KMS-11 (cell line): ENCODE measurements at regions not wholly inside any gene's neighbourhood (a gene's known extent, or its start where the extent isn't known, plus 50 kb on each side); places are given as distances from the start of the nearest gene placed in this dataset.

Experiments
- H2AFZ ChIP-seq: fragments of 200-600 bp; sonication (generic); 2 replicates; pipeline ENCODE4 v1.6.1; 2016; ENCODE audit warnings: antibody characterized with exemption, mixed run types, low read depth
- H3K27ac ChIP-seq: fragments of 200-600 bp; sonication (generic); 2 replicates; pipeline ENCODE4 v1.6.1; 2016; ENCODE audit warnings: mild to moderate bottlenecking, mixed run types
- H3K27me3 ChIP-seq: fragments of 200-600 bp; sonication (generic); 2 replicates; pipeline ENCODE4 v1.6.1; 2017; ENCODE audit warnings: mild to moderate bottlenecking, low read depth, mixed run types, moderate library complexity; ENCODE audit not compliant: insufficient read depth
- H3K36me3 ChIP-seq: fragments of 200-600 bp; sonication (generic); 2 replicates; pipeline ENCODE4 v1.6.1; 2017; ENCODE audit warnings: mild to moderate bottlenecking, mixed run types; ENCODE audit not compliant: insufficient read depth
- H3K4me1 ChIP-seq: fragments of 200-600 bp; sonication (generic); 2 replicates; pipeline ENCODE4 v1.6.1; 2016; ENCODE audit warnings: mild to moderate bottlenecking, low read depth, mixed run types; ENCODE audit not compliant: poor library complexity, severe bottlenecking
- H3K4me2 ChIP-seq: fragments of 200-600 bp; sonication (generic); 2 replicates; pipeline ENCODE4 v1.7.0; 2016; ENCODE audit warnings: mild to moderate bottlenecking, mixed run types
- H3K4me3 ChIP-seq: fragments of 200-600 bp; sonication (generic); IDR thresholded peaks from 2 replicates; pipeline ENCODE4 v1.6.1; 2017; ENCODE audit warnings: low read depth, low read length, mixed read lengths; ENCODE audit not compliant: insufficient read depth
- H3K79me2 ChIP-seq: fragments of 200-600 bp; sonication (generic); 2 replicates; pipeline ENCODE4 v1.6.1; 2016; ENCODE audit warnings: low read depth, mixed run types; ENCODE audit not compliant: insufficient read depth
- H3K9ac ChIP-seq: fragments of 200-600 bp; sonication (generic); 2 replicates; pipeline ENCODE4 v1.6.1; 2016; ENCODE audit warnings: mild to moderate bottlenecking, mixed run types
- H4K20me1 ChIP-seq: fragments of 200-600 bp; sonication (generic); 2 replicates; pipeline ENCODE4 v1.6.1; 2016; ENCODE audit warnings: mild to moderate bottlenecking, mixed run types; ENCODE audit not compliant: insufficient read depth
- TF ChIP-seq, protein P1 (sequence below): fragments of 200-600 bp; sonication (generic); conservative IDR thresholded peaks from 2 replicates; pipeline ENCODE4 v1.6.1; 2017; ENCODE audit warnings: low read depth, mild to moderate bottlenecking, antibody characterized with exemption, low read length, moderate library complexity, mixed read lengths

DNA sequence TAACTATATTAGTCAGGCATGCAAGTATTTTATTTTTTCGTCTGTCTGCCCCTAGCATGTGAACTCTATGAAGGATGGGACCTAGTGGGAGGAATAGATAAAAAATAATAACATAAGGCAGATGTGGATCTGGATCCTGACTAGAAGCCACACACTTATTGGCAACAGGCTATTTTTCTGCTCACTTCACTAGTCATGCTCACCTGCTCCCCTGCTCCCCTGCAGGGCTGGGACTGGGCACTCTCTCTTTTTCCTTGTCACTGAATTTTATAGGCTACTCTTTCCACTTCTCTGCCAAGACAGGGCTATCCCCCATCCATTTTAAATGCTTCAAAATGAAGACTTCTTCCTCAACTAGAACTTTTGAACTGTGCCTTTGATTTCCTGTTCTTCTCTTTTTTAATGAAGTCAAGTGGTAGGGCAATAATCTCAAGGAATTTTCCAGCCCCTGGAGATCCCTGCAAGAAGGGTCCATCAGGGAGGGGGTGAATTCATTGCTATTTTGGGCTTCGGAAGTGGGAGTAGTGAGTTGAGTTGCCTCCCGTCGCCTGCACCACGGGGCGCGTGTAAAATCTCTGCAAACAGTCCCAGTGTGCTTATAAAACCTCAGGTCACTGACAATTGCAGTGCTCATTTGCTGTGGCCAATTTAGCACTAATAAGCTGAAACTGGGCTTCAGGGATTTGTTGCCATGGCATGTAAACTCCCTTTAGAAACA lies 156.7 kb upstream of the NPVF start:
- no peak overlapping the region for H3K4me3 ChIP-seq
- no peak overlapping the region for H3K27ac ChIP-seq
- H3K4me2 ChIP-seq = no peak overlapping the region
- TF ChIP-seq, protein P1, sequence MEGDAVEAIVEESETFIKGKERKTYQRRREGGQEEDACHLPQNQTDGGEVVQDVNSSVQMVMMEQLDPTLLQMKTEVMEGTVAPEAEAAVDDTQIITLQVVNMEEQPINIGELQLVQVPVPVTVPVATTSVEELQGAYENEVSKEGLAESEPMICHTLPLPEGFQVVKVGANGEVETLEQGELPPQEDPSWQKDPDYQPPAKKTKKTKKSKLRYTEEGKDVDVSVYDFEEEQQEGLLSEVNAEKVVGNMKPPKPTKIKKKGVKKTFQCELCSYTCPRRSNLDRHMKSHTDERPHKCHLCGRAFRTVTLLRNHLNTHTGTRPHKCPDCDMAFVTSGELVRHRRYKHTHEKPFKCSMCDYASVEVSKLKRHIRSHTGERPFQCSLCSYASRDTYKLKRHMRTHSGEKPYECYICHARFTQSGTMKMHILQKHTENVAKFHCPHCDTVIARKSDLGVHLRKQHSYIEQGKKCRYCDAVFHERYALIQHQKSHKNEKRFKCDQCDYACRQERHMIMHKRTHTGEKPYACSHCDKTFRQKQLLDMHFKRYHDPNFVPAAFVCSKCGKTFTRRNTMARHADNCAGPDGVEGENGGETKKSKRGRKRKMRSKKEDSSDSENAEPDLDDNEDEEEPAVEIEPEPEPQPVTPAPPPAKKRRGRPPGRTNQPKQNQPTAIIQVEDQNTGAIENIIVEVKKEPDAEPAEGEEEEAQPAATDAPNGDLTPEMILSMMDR = no peak
- peaks cover 12% of the 10 kb centered on the region for H3K4me1 ChIP-seq
- H3K36me3 ChIP-seq = no peaks in the 10 kb centered on the region
- no peaks in the 10 kb centered on the region for H3K27me3 ChIP-seq
- no peaks in the 10 kb centered on the region for H3K79me2 ChIP-seq
- H4K20me1 ChIP-seq = no peaks in the 10 kb centered on the region
- no peak overlapping the region for H2AFZ ChIP-seq
- H3K9ac ChIP-seq = no peak overlapping the region

DNA sequence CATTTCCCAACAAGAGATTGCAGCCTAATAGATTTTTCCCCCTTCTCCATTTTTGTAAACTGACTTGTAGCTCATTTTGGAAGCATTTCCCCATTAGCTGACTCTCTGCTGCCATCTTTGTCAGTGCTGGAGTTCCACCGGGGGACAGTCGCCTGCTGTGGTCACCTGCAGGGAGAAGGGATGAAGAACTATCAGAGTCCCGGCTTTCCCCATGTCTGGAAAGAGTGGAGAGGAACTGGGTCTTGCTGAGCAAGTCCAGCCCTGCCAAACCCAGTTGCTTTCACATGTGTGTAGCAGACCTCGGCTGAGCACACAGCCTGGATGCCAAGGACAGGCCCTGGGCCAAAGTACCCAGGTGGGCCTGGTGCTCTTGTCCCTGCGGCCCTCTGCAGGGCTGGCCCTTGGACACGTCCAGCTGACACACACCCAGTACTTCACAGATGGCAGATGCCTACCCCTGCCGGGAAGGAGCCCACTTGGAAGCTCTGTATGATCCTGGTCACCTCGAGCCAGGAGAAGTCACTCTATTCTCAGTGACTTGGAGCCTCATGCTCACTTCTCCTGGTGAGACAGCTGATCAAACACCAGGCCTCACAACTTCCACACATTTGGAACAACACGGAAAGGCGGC lies 157.3 kb upstream of the NPVF start:
- no peak overlapping the region for H3K4me3 ChIP-seq
- no peak overlapping the region for H3K27ac ChIP-seq
- H3K27me3 ChIP-seq = no peaks in the 10 kb centered on the region
- H3K4me1 ChIP-seq = peaks cover 12% of the 10 kb centered on the region
- no peak overlapping the region for H2AFZ ChIP-seq
- TF ChIP-seq, protein P1 = no peak
- no peaks in the 10 kb centered on the region for H4K20me1 ChIP-seq
- H3K79me2 ChIP-seq = no peaks in the 10 kb centered on the region
- H3K9ac ChIP-seq = no peak overlapping the region
- H3K4me2 ChIP-seq = no peak overlapping the region
- H3K36me3 ChIP-seq = no peaks in the 10 kb centered on the region

DNA sequence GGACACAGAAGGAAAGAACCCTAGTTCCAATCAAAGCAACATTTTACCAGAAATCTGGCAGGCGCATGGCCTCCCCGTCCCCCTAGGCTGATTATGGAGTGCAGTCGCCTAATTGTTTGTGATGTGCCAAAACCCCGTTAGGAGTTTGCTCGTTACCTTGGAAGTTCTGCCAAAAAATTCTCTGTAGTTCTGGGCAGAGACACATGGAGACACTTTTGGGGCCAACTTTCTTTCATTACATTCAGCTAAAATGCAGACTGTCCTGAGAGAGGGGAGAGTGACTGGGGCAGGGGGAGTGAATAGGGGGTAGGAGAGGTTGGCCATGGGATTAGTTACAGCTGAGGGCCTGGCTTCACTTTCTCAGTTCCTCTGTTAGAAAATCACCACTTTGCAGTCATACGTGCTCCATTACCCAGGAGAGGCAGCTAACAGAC lies 158.0 kb upstream of the NPVF start:
- Histone ChIP-seq H3K4me2 (no peak overlapping the region), H3K9ac (no peak overlapping the region), H3K4me3 (no peak overlapping the region), H3K79me2 (no peaks in the 10 kb centered on the region), H2AFZ (no peak overlapping the region), H3K27me3 (no peaks in the 10 kb centered on the region), H3K36me3 (no peaks in the 10 kb centered on the region), H4K20me1 (no peaks in the 10 kb centered on the region), H3K27ac (no peak overlapping the region), H3K4me1 (peaks cover 11% of the 10 kb centered on the region)
- TF ChIP-seq, protein P1 = no peak

DNA sequence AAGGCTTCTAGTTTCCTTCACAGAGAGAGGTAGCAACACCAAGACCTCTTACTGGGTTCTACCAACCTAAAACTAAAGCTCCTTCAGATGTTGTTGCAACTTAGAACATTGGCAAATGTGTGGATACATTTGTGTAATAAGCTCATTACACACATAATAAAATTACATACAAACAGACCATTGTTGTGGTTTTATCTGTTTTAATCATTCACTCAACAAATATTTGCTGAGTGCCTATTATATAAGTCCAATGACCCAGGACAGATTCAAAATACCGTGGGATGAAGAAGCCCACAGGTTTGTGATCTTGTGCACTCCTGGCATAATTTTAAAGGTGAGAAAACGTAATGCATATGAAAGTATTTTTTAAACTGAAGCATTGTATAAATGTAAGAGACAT lies 160.4 kb upstream of the NPVF start:
- Histone ChIP-seq H3K4me1 (no peaks in the 10 kb centered on the region), H3K27me3 (no peaks in the 10 kb centered on the region), H3K27ac (no peak overlapping the region)

More for the DNA sequence above, 160.4 kb upstream of the NPVF start:
- no peak overlapping the region for H3K4me3 ChIP-seq
- TF ChIP-seq, protein P1 = no peak
- no peak overlapping the region for H3K9ac ChIP-seq
- no peak overlapping the region for H2AFZ ChIP-seq
- no peaks in the 10 kb centered on the region for H3K36me3 ChIP-seq
- no peaks in the 10 kb centered on the region for H3K79me2 ChIP-seq
- no peak overlapping the region for H3K4me2 ChIP-seq
- no peaks in the 10 kb centered on the region for H4K20me1 ChIP-seq
